GM12873 (cell line): ENCODE measurements at regions not wholly inside any gene's neighbourhood (a gene's known extent, or its start where the extent isn't known, plus 50 kb on each side); places are given as distances from the start of the nearest gene placed in this dataset.
A peak's percentile ranks its signal among the peaks of the same experiment; 100 is the strongest.

Experiments used
- CTCF ChIP-seq: IDR thresholded peaks from 2 replicates; pipeline ENCODE4 v1.5.1; 2012; ENCODE audit warnings: low read depth, mild to moderate bottlenecking, moderate library complexity, low read length, control low read depth; ENCODE audit not compliant: insufficient read depth; ENCODE audit errors: missing control alignments

GRCh38 chr3:152538518-152538917 is 269.8 kb downstream of the MBNL1 start:
- TF ChIP-seq CTCF, result no peak

- peak; percentile 61 for TF ChIP-seq CTCF
Measured at GRCh38 chr3:152539191-152539764, 270.5 kb downstream of the MBNL1 start.

- TF ChIP-seq CTCF, result no peak
Measured at GRCh38 chr3:152540120-152540519, 271.4 kb downstream of the MBNL1 start.

- no peak for TF ChIP-seq CTCF
Measured at GRCh38 chr3:152547153-152547552, 278.4 kb downstream of the MBNL1 start.

GRCh38 chr3:152549263-152549662 is 280.5 kb downstream of the MBNL1 start:
- no peak for TF ChIP-seq CTCF

GRCh38 chr3:152550284-152550683 is 281.6 kb downstream of the MBNL1 start:
- no peak for TF ChIP-seq CTCF

- TF ChIP-seq CTCF, result no peak
Measured at GRCh38 chr3:152554980-152555379, 280.0 kb upstream of the P2RY1 start.
